HCT116 (cell line): ENCODE measurements at regions not wholly inside any gene's neighbourhood (a gene's known extent, or its start where the extent isn't known, plus 50 kb on each side); places are given as distances from the start of the nearest gene placed in this dataset.

Experiments used
- ATAC-seq: fragments of 200-7000 bp; cut with Tn5 transposase; 2 replicates; pipeline ENCODE4 v1.9.1; 2020; ENCODE audit warnings: mild to moderate bottlenecking, moderate library complexity
- BruUV-seq: library from RNA; stranded (reverse); fragments of 400-500 nt; replicated peaks from 2 replicates; lab custom pipeline; 2021; lab: Mats Ljungman, UMichigan
- CTCF ChIA-PET: fragments of 300-600 bp; sonication (Branson Sonifier 250); formaldehyde crosslinking; loops from one replicate; lab custom pipeline; 2021; ENCODE audit warnings: antibody characterized with exemption; lab: Charles Lee
- POLR2A ChIA-PET: fragments of 300-600, 350-600 bp; sonication (Branson Sonifier 250); formaldehyde crosslinking; loops from one replicate; lab custom pipeline; 2021; ENCODE audit warnings: antibody characterized with exemption; lab: Charles Lee
- RAD21 ChIA-PET, 2 experiments: fragments of 300-600 bp; sonication (Branson Sonifier 250); formaldehyde crosslinking; loops; one replicate each; lab custom pipeline; 2023; ENCODE audit warnings: low total read pairs in 2 of 2; ENCODE audit not compliant: uncharacterized antibody in 2 of 2, unreplicated experiment in 2 of 2, low non-redundant PET in 1 of 2; lab: Charles Lee
- DNase-seq: peaks from one replicate; pipeline ENCODE4 v3.0.0-alpha.2; 2010; ENCODE audit warnings: low read depth, low spot score
- H2AFZ ChIP-seq: fragments of 200-600 bp; shearing (Covaris generic), sonication (generic); 2 replicates; pipeline ENCODE4 v1.6.1; 2017; ENCODE audit warnings: low read depth, mixed run types, mixed read lengths, antibody characterized with exemption, low read length; ENCODE audit not compliant: poor library complexity, severe bottlenecking
- H3K27ac ChIP-seq: 2 replicates; pipeline ENCODE4 v1.5.1; 2012; ENCODE audit warnings: low read depth, low read length
- H3K27me3 ChIP-seq: fragments of 200-600 bp; sonication (generic); 2 replicates; pipeline ENCODE4 v1.6.1; 2016; ENCODE audit warnings: mixed run types, low read length, mixed read lengths; ENCODE audit not compliant: insufficient read depth
- H3K36me3 ChIP-seq, 2 experiments: fragments of 200-500 bp in 1 of 2; fragments of 200-600 bp in 1 of 2; sonication (Bioruptor generic) in 1 of 2; sonication (generic) in 1 of 2; 2 replicates each; pipeline versions ENCODE4 v1.5.1 to v1.6.1; 2014 to 2016; ENCODE audit warnings: low read length in 2 of 2, inconsistent platforms in 1 of 2, mixed read lengths in 1 of 2, mixed run types in 1 of 2; ENCODE audit not compliant: insufficient read depth in 2 of 2, control insufficient read depth in 1 of 2
- H3K4me1 ChIP-seq, 2 experiments: fragments of 200-600 bp in 1 of 2; sonication (generic) in 1 of 2; 2 replicates each; pipeline versions ENCODE4 v1.5.1 to v1.6.1; 2012 to 2017; ENCODE audit warnings: low read length in 2 of 2, inconsistent platforms in 1 of 2, mild to moderate bottlenecking in 1 of 2, mixed read lengths in 1 of 2, mixed run types in 1 of 2, moderate library complexity in 1 of 2; ENCODE audit not compliant: insufficient read depth in 2 of 2, control insufficient read depth in 1 of 2
- H3K4me2 ChIP-seq: fragments of 200-600 bp; sonication (generic); 2 replicates; pipeline ENCODE4 v1.6.1; 2017; ENCODE audit warnings: mixed run types, low read length, mixed read lengths
- H3K4me3 ChIP-seq, 2 experiments: fragments of 200-600 bp in 1 of 2; sonication (generic) in 1 of 2; replicated peaks in 1 of 2; 2 replicates each; pipeline ENCODE4 v1.5.1; 2011 to 2016; ENCODE audit warnings: low read length in 2 of 2, control low read depth in 1 of 2, low read depth in 1 of 2, mild to moderate bottlenecking in 1 of 2, mixed read lengths in 1 of 2, mixed run types in 1 of 2
- H3K79me2 ChIP-seq: fragments of 200-600 bp; sonication (generic); 2 replicates; pipeline ENCODE4 v1.6.1; 2017; ENCODE audit warnings: mild to moderate bottlenecking, mixed run types, low read length, moderate library complexity, mixed read lengths; ENCODE audit not compliant: insufficient read depth
- H3K9ac ChIP-seq: fragments of 200-600 bp; sonication (generic); 2 replicates; pipeline ENCODE4 v1.6.1; 2016; ENCODE audit warnings: low read length, mixed read lengths
- H3K9me2 ChIP-seq: fragments of 200-600 bp; sonication (generic), shearing (Covaris generic); 2 replicates; pipeline ENCODE4 v1.6.1; 2017; ENCODE audit warnings: mixed run types, mild to moderate bottlenecking, moderate library complexity; ENCODE audit not compliant: insufficient read depth
- H3K9me3 ChIP-seq, 2 experiments: fragments of 200-500 bp in 1 of 2; fragments of 200-600 bp in 1 of 2; sonication (Bioruptor generic) in 1 of 2; sonication (generic) in 1 of 2; 2 replicates each; pipeline ENCODE4 v1.6.1; 2014 to 2017; ENCODE audit warnings: low read length in 2 of 2, mixed read lengths in 2 of 2, inconsistent platforms in 1 of 2, low read depth in 1 of 2, mild to moderate bottlenecking in 1 of 2, mixed run types in 1 of 2, moderate library complexity in 1 of 2; ENCODE audit not compliant: control insufficient read depth in 1 of 2, insufficient read depth in 1 of 2
- H4K20me1 ChIP-seq: fragments of 200-600 bp; sonication (generic), shearing (Covaris generic); 2 replicates; pipeline ENCODE4 v1.6.1; 2017; ENCODE audit warnings: mixed run types, mild to moderate bottlenecking, moderate library complexity; ENCODE audit not compliant: insufficient read depth
- ATF3 ChIP-seq: IDR thresholded peaks from 2 replicates; pipeline ENCODE4 v1.6.1; 2012
- CBX3 ChIP-seq: IDR thresholded peaks from 2 replicates; pipeline ENCODE4 v1.6.1; 2012; ENCODE audit warnings: low read depth
- CEBPB ChIP-seq: IDR thresholded peaks from 2 replicates; pipeline ENCODE4 v1.6.1; 2012; ENCODE audit warnings: low read depth
- ELF1 ChIP-seq: IDR thresholded peaks from 2 replicates; pipeline ENCODE4 v1.6.1; 2012; ENCODE audit warnings: low read depth, borderline replicate concordance
- EZH2 ChIP-seq: fragments of 200-600 bp; sonication (generic); IDR thresholded peaks from 2 replicates; pipeline ENCODE4 v1.6.1; 2017; ENCODE audit warnings: antibody characterized with exemption, mixed run types
- EZH2phosphoT487 ChIP-seq: fragments of 200-600 bp; IDR thresholded peaks from 2 replicates; pipeline ENCODE4 v1.6.1; 2018; ENCODE audit warnings: antibody characterized with exemption, borderline replicate concordance
- POLR2A ChIP-seq: IDR thresholded peaks from 2 replicates; pipeline ENCODE4 v1.7.0; 2011; ENCODE audit warnings: borderline replicate concordance; ENCODE audit not compliant: insufficient read depth, insufficient read length; ENCODE audit errors: extremely low read depth
- RAD21 ChIP-seq: IDR thresholded peaks from 2 replicates; pipeline ENCODE4 v1.6.1; 2012; ENCODE audit warnings: low read depth, mild to moderate bottlenecking
- REST ChIP-seq: IDR thresholded peaks from 2 replicates; pipeline ENCODE4 v1.6.1; 2012; ENCODE audit warnings: low read depth
- SIN3A ChIP-seq: IDR thresholded peaks from 2 replicates; pipeline ENCODE4 v1.6.1; 2012; ENCODE audit warnings: low read depth
- SP1 ChIP-seq: IDR thresholded peaks from 2 replicates; pipeline ENCODE4 v1.6.1; 2012; ENCODE audit warnings: low read depth
- TCF7L2 ChIP-seq: IDR thresholded peaks from 2 replicates; pipeline ENCODE4 v1.7.0; 2011; ENCODE audit warnings: borderline replicate concordance, inconsistent platforms; ENCODE audit not compliant: insufficient read depth, insufficient read length; ENCODE audit errors: extremely low read depth
- YY1 ChIP-seq: IDR thresholded peaks from 2 replicates; pipeline ENCODE4 v1.6.1; 2011; ENCODE audit warnings: low read length, low read depth, moderate library complexity, mild to moderate bottlenecking; ENCODE audit not compliant: insufficient replicate concordance; ENCODE audit errors: extremely low read depth
- ZFX ChIP-seq: fragments of 450-650 bp; IDR thresholded peaks from 2 replicates; pipeline ENCODE4 v1.6.1; 2017
- ZNF274 ChIP-seq: fragments of 200-500 bp; sonication (Bioruptor generic); IDR thresholded peaks from 2 replicates; pipeline ENCODE4 v1.6.1; 2014; ENCODE audit warnings: mild to moderate bottlenecking, low read depth, low read length, inconsistent platforms
- intact Hi-C: fragments of 100-400 bp; cut with micrococcal nuclease; formaldehyde crosslinking; loops from 2 replicates; pipeline ENCODE4 v1.10.0; 2022

GRCh38 chr13:67474115-67474514, 244.0 kb upstream of the PCDH9 start:
- no peak overlapping the region for H3K4me2 ChIP-seq
- BruUV-seq, result no TSS peak
- CTCF ChIA-PET, result no interaction called here
- intact Hi-C loops, result no loop called here
- RAD21 ChIA-PET, result no interaction called here
- ATAC-seq (no peak), DNase-seq (no peak)
- H3K9ac ChIP-seq, result no peak overlapping the region
- H3K4me1 ChIP-seq, result no peaks in the 10 kb centered on the region
- no peaks in the 10 kb centered on the region for H4K20me1 ChIP-seq
- H3K27me3 ChIP-seq, result no peaks in the 10 kb centered on the region
- TF ChIP-seq ATF3 (no peak), EZH2 (no peak), REST (no peak), CBX3 (no peak), CEBPB (no peak), SP1 (no peak), POLR2A (no peak), SIN3A (no peak), ZFX (no peak), TCF7L2 (no peak), YY1 (no peak), RAD21 (no peak), ZNF274 (no peak), ELF1 (no peak), EZH2phosphoT487 (no peak)
- H3K36me3 ChIP-seq, result no peaks in the 10 kb centered on the region
- no peak overlapping the region for H3K4me3 ChIP-seq
- no peaks in the 10 kb centered on the region for H3K9me2 ChIP-seq
- no peaks in the 10 kb centered on the region for H3K79me2 ChIP-seq
- no peak overlapping the region for H2AFZ ChIP-seq
- POLR2A ChIA-PET, result no interaction called here
- peaks cover 0 to 5% of the 10 kb centered on the region in 2 experiments; a peak in 3 of 4 replicates for H3K9me3 ChIP-seq
- no peak overlapping the region for H3K27ac ChIP-seq
